Adipose tissue (tissue), 3 donors: ENCODE measurements at regions not wholly inside any gene's neighbourhood (a gene's known extent, or its start where the extent isn't known, plus 50 kb on each side); places are given as distances from the start of the nearest gene placed in this dataset.

Experiments
- H3K27ac ChIP-seq: one replicate; pipeline ENCODE4 v1.5.1; 2013; ENCODE audit warnings: low read depth, low read length
- WGBS, 3 donors: extraction: QIAGEN DNeasy Blood & Tissue Kit; methylation state at CpG; one replicate each; pipeline ENCODE4 v1.1.7; 2013; 5-methylcytosine and 5-hydroxymethylcytosine counted together
- donor health status: healthy with polysubstance abuse.
- donor health status: Bipolar disorder and iron deficiency.
- donor health status: healthy.

- H3K27ac ChIP-seq, result no peak overlapping the region
- 63 to 68% (median 65%) methylated on average over 9 of the region's 9 CpGs for WGBS, 3 donors
Measured at GRCh38 chr2:144333143-144333555, 186.8 kb downstream of the ZEB2 start.

- peak overlapping the region; percentile 70 for H3K27ac ChIP-seq
- 2 to 4% (median 2%) methylated on average over 32 to 76 of the region's 77 CpGs for WGBS, 3 donors
Measured at GRCh38 chr2:144332356-144333142, 187.4 kb downstream of the ZEB2 start.

GRCh38 chr2:144331674-144332355 is 188.1 kb downstream of the ZEB2 start:
- WGBS, 3 donors, result 1% methylated on average over 50 to 64 of the region's 66 CpGs
- peak overlapping the region; percentile 70 for H3K27ac ChIP-seq

DNA sequence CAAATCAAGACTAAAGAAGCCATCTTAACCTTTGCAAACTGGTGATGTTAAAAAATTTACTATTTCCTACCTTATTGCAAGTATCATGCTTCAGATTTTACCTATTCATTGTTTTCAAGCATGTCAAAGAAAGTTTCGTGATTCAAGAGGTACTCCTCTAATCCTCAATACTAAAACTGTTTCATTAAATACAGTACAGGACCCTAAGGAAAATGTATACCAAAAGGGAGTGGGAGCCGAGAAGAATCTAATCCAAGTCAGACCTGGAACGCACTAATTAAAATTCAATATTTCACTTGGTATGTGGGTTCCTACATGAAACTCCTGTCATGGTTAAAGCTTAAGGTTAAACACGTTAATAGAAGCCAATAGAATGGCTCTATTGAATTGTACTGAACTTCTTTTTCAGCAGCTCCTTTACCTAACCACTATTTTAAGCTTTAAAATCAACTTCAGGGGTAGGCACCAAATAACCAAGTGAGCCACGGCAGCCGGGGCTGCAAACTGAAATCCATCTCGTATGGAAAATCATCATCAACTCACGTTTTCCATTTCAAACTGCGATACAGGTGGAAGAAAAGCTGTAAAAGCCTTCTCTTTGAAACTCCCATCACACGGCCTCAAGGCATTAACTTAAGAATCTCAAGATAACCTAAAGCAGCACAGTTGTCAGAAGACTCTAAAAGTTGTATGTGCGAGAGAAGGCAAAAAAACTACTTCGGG is 188.8 kb downstream of the ZEB2 start:
- WGBS, 3 donors, result 7 to 10% (median 8%) methylated on average over 12 of the region's 12 CpGs
- H3K27ac ChIP-seq, result no peak overlapping the region

DNA sequence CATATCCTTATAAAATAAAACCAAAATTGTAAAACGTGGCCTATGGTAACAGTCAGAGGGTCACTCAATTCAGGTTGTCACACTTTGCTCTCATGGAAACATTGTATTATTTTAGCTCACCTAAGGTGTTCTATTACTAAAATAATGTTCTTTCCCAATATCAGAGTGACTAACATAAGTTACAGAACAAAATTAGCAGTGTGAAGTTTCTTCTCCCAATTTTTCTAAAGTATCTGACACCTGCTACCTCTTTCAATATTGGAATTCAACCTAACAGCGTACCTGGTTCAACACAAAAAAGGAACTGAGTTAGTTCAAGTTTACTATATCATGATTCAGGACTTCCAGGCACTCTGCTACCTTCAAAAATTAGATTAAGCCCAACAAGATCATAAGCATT is 190.4 kb downstream of the ZEB2 start:
- no peak overlapping the region for H3K27ac ChIP-seq
- WGBS, 3 donors, result 92 to 99% (median 94%) methylated on average over 2 of the region's 2 CpGs

DNA sequence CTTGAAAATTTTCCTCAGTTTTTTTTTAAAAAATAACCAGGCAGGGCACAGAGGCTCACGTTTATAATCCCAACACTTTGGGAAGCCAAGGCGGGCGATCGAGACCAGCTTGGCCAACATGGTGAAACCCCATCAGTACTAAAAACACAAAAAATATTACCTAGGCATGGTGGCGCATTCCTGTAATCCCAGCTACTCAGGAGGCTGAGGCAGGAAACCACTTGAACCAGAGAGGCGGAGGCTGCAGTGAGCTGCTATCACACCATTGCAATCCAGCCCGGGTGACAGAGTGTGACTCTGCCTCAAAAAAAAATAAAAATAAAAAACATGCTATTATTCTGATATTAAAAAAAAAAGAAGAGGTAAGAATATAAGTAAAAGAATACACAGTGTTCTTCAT is 191.0 kb downstream of the ZEB2 start:
- no peak overlapping the region for H3K27ac ChIP-seq
- 86 to 93% (median 89%) methylated on average over 7 of the region's 7 CpGs for whole genome bisulfite sequencing, 3 donors

DNA sequence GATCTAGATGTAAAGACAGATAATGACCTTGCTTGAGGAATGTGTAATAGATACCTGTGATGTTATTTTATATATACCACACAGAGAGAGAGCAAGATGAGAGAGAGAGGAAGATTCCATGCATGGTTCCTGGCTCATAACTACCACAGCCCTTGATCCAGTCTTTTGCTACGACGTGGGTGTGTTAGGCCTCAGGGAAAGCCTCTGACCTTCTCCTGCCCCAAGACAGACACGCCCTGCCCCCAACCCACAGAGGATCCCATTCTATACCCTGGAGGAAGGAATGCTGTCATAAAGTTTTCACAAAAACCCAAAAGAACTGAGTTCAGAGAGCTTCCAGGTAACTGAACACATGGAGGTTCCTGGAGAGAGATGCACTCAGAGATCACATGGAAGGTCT is 193.1 kb downstream of the ZEB2 start:
- no peak overlapping the region for H3K27ac ChIP-seq
- WGBS, 3 donors, result 86 to 98% (median 95%) methylated on average over 3 of the region's 3 CpGs

DNA sequence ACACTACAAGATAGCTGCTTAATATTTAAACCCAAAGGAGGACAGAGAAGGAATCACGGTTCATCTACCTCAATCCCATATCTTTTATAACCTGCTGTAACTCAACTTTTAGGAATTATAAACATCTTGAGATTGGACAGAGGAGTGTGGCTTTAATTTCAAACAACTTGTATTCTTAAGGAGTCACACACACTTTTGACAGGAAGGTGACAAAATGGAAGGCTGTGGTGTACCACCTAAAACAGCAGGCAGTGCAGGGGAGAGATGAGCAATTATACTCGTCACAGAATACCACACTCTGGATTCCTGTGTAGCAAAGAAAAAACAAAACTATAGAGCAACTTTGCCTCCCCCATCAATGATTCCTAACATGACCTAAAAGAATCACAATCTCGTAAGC is 194.8 kb downstream of the ZEB2 start:
- no peak overlapping the region for H3K27ac ChIP-seq
- WGBS, 3 donors, result 76 to 88% (median 83%) methylated on average over 3 of the region's 3 CpGs

GRCh38 chr2:144324446-144325045 is 195.4 kb downstream of the ZEB2 start:
- H3K27ac ChIP-seq, result no peak overlapping the region
- 52 to 91% (median 87%) methylated on average over 4 of the region's 4 CpGs for WGBS, 3 donors

GRCh38 chr2:144323946-144324345 is 196.0 kb downstream of the ZEB2 start:
- no peak overlapping the region for H3K27ac ChIP-seq
- 86 to 91% (median 87%) methylated on average over 2 of the region's 2 CpGs for WGBS, 3 donors

DNA sequence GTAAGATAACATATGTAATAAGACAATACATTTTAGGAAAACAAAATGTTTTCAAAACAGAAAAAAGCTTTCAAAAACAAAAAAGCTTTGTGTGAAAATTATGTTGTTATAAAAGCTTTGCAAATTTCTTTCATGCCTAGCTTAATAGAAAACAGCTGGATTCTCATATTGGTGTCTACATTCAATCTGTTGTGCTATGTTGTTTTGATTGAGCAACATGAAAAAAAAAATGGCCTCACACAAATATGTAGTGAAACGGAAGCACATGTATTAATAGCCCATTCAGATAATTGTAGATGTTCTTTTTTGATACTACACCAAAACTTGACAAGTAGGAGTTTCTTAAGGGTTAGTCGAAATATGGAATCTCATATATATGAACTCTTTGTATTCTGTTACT is 197.5 kb downstream of the ZEB2 start:
- H3K27ac ChIP-seq, result no peak overlapping the region
- WGBS, 3 donors, result 66 to 80% (median 79%) methylated on average over 2 of the region's 2 CpGs

DNA sequence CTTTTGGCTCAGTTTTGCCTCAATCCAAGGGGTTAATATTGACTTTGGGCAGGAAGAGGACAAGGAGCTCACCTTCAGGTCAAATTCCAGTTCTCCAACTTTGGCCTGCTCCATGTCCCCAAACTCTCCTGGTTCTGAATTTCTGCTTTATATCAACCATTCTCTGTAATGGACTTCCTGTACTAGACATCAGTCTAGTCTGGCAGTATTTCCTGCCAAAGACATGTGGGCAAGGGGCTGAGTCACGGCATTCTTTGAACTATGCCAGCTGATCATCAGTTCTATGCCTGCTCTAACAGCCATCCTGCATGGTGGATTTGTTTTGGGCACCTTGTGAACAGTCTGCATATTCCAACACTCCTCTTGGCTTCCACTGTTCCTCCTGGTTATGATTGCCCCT is 199.4 kb downstream of the ZEB2 start:
- H3K27ac ChIP-seq, result no peak overlapping the region
- WGBS, 3 donors, result 39 to 90% (median 44%) methylated on average over 1 of the region's 1 CpG

GRCh38 chr2:144317071-144317738 is 202.7 kb downstream of the ZEB2 start:
- no peak overlapping the region for H3K27ac ChIP-seq
- 91 to 100% (median 94%) methylated on average over 2 of the region's 2 CpGs for WGBS, 3 donors

- WGBS, 3 donors, result 88 to 90% (median 89%) methylated on average over 4 of the region's 4 CpGs
Measured at GRCh38 chr2:144310889-144311608, 208.9 kb downstream of the ZEB2 start.

DNA sequence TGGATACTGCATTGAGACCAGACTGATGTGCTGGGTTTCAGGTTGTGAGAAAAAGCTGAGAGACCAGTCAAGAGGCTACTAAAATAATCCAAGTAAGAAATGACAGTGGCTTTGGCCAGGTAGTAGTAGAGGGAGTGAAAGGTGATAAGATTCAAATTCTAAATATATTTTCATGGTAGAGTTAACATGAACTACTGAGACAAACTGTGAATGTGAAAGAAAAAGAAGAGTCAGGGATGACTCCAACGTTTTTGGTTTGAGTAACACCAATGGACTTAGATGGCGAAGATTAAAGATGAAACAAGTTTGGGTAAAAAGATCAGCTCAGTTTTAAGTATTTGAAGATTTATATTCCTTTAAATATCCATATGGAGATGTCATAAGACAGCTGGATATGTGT is 209.4 kb downstream of the ZEB2 start:
- 83 to 87% (median 87%) methylated on average over 2 of the region's 2 CpGs for WGBS, 3 donors
- H3K27ac ChIP-seq, result no peak overlapping the region

More at GRCh38 chr2:144310889-144311608, 208.9 kb downstream of the ZEB2 start:
- no peak overlapping the region for H3K27ac ChIP-seq

DNA sequence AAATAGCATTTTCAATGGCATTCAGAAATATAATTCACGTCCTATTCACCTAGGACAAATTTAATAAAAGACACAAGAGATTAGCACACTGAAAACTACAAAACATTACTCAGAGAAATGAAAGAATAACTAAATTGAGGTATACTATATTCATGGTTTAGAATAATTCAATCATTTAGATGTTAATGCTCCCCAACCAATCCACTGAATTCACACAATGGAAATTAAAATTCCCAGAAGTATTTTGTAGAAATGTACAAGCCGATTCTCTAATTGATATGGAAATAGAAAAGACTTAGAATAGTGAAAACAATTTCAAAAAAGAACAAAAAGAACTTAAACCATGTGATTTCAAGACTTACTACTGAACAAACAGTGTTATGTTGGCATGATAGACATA is 212.2 kb downstream of the ZEB2 start:
- WGBS, 3 donors, result 97 to 99% (median 99%) methylated on average over 2 of the region's 2 CpGs
- H3K27ac ChIP-seq, result no peak overlapping the region

- H3K27ac ChIP-seq, result no peak overlapping the region
- WGBS, 3 donors, result 93 to 95% (median 94%) methylated on average over 1 of the region's 1 CpG
Measured at GRCh38 chr2:144304202-144304601, 215.7 kb downstream of the ZEB2 start.

GRCh38 chr2:144300632-144301031 is 219.3 kb downstream of the ZEB2 start:
- H3K27ac ChIP-seq, result no peak overlapping the region
- WGBS, 3 donors, result 75 to 89% (median 88%) methylated on average over 2 of the region's 2 CpGs
